Type B pancreatic cell (in vitro differentiated cells): ENCODE measurements at regions not wholly inside any gene's neighbourhood (a gene's known extent, or its start where the extent isn't known, plus 50 kb on each side); places are given as distances from the start of the nearest gene placed in this dataset.

Experiments
- DNase-seq: peaks from one replicate; pipeline ENCODE4 v3.0.0; 2021; ENCODE audit warnings: mixed read lengths; ENCODE audit not compliant: unreplicated experiment; ENCODE audit errors: extremely low spot score
- H3K27ac Mint-ChIP-seq: 2 replicates; pipeline ENCODE4 v1.8.0; 2021; ENCODE audit warnings: mild to moderate bottlenecking, mixed read lengths
- H3K27me3 Mint-ChIP-seq: 2 replicates; pipeline ENCODE4 v1.8.0; 2021; ENCODE audit warnings: mixed read lengths
- H3K36me3 Mint-ChIP-seq: 2 replicates; pipeline ENCODE4 v1.8.0; 2021; ENCODE audit warnings: mixed read lengths
- H3K4me1 Mint-ChIP-seq: one replicate; pipeline ENCODE4 v1.8.0; 2021; ENCODE audit warnings: mixed read lengths; ENCODE audit not compliant: unreplicated experiment
- H3K4me3 Mint-ChIP-seq: 2 replicates; pipeline ENCODE4 v1.8.0; 2021; ENCODE audit warnings: mild to moderate bottlenecking, mixed read lengths
- H3K9me3 Mint-ChIP-seq: 2 replicates; pipeline ENCODE4 v1.8.0; 2021; ENCODE audit warnings: mixed read lengths
- CTCF ChIP-seq: fragments of 200-600 bp; sonication (generic); conservative IDR thresholded peaks from 2 replicates; pipeline ENCODE4 v1.5.0; 2021; ENCODE audit warnings: antibody characterized with exemption, mild to moderate bottlenecking

DNA sequence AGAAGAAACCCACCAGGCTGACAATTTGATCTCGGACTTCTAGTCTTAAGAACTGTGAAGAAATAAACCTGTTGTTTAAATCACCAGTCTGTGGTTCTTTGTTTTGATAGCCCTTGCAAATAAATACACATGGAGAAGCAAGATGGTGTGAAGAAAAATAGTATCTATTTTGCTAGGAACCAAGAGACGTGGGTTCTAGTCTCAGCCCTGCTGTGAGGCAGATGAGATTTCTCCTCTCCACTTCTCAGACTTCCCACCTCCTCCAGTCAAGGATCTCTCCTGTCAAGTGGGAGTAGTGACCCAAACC lies 294.9 kb upstream of the JARID2 start:
- Mint-ChIP-seq H3K27ac (no peak overlapping the region), H3K4me1 (peaks cover 4% of the 10 kb centered on the region), H3K4me3 (no peak overlapping the region), H3K27me3 (no peaks in the 10 kb centered on the region), H3K36me3 (no peaks in the 10 kb centered on the region), H3K9me3 (no peaks in the 10 kb centered on the region)
- no peak for DNase-seq
- no peak for TF ChIP-seq CTCF

DNA sequence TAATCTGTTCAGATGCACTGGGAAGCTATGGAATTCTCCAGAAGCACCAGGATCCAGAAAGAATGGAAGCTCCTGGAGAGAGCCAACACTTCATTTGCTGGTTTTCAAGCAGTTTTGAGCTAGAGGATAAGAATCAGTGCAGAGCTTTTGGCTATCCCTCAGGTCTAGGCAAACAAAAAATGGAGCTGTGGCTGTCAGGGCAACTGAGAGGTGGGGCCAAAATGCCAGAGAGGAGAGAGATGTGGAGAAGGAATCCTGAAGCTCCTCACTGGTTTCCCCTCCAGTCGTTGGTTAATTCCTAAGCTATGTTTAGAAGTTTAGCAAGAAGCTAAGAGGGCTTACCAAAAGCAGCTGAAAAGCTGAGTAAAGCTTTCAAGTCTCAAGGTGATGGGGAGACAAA lies 294.2 kb upstream of the JARID2 start:
- Mint-ChIP-seq H3K27ac (no peak overlapping the region), H3K4me1 (no peaks in the 10 kb centered on the region), H3K27me3 (no peaks in the 10 kb centered on the region), H3K4me3 (no peak overlapping the region), H3K9me3 (no peaks in the 10 kb centered on the region), H3K36me3 (no peaks in the 10 kb centered on the region)
- TF ChIP-seq CTCF: no peak
- no peak for DNase-seq

- Mint-ChIP-seq H3K4me3 (no peak overlapping the region), H3K4me1 (no peaks in the 10 kb centered on the region)
Measured at GRCh38 chr6:14953836-14954235, 292.0 kb upstream of the JARID2 start.

DNA sequence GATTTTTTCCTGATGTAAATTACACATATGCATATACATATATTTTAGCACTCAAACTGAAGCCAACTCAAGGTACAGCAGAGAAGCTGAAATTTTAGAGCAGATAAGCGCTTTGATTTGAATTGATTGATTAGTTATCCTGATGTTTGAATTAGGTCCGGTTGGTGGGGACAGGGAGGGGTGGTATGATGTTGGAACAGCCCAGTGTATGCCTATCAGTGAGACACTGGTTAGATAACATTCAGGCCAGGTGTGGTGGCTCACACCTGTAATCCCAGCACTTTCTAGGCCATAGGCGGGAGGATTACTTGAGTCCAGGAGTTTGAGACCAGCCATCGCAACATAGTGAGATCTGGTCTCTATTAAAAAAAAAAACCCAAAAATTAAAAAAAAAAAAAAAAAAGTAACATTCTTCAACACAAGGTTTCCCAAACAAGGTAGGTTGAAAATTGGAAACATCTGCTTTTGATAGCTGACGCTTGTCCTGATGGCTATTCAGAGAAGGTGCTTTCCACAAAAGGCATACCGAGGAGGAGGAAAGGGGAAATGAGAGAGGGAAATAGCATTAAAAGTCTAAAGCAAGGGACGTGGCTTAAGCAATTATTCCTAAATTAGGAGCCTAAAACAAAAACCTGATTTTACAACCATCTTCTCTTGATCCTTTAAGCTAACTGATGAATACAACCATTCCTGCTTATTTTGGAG lies 288.4 kb upstream of the JARID2 start:
- Mint-ChIP-seq H3K9me3 (peaks cover 5% of the 10 kb centered on the region), H3K27ac (no peak overlapping the region), H3K4me3 (no peak overlapping the region), H3K27me3 (no peaks in the 10 kb centered on the region), H3K36me3 (no peaks in the 10 kb centered on the region), H3K4me1 (no peaks in the 10 kb centered on the region)
- DNase-seq: no peak
- no peak for TF ChIP-seq CTCF

More at GRCh38 chr6:14953836-14954235, 292.0 kb upstream of the JARID2 start:
- no peaks in the 10 kb centered on the region for H3K27me3 Mint-ChIP-seq
- no peak for TF ChIP-seq CTCF
- H3K9me3 Mint-ChIP-seq: no peaks in the 10 kb centered on the region
- DNase-seq: no peak
- no peaks in the 10 kb centered on the region for H3K36me3 Mint-ChIP-seq
- H3K27ac Mint-ChIP-seq: no peak overlapping the region

- H3K36me3 Mint-ChIP-seq: no peaks in the 10 kb centered on the region
- DNase-seq: no peak
- H3K4me3 Mint-ChIP-seq: no peak overlapping the region
- H3K27me3 Mint-ChIP-seq: no peaks in the 10 kb centered on the region
- TF ChIP-seq CTCF: no peak
- peaks cover under 1% of the 10 kb centered on the region for H3K4me1 Mint-ChIP-seq
- peaks cover 5% of the 10 kb centered on the region for H3K9me3 Mint-ChIP-seq
- no peak overlapping the region for H3K27ac Mint-ChIP-seq
Measured at GRCh38 chr6:14959324-14959885, 286.5 kb upstream of the JARID2 start.
